IMR-90 (cell line): ENCODE measurements at regions not wholly inside any gene's neighbourhood (a gene's known extent, or its start where the extent isn't known, plus 50 kb on each side); places are given as distances from the start of the nearest gene placed in this dataset.

Experiments used
- BHLHE40 ChIP-seq: fragments of 150-350 bp; IDR thresholded peaks from 2 replicates; pipeline ENCODE4 v1.6.1; 2016; ENCODE audit warnings: mild to moderate bottlenecking, low read depth, low read length
- CHD1 ChIP-seq: IDR thresholded peaks from 2 replicates; pipeline ENCODE4 v1.6.1; 2012; ENCODE audit warnings: low read depth, low read length, improper control_type of control experiment
- CTCF ChIP-seq: conservative IDR thresholded peaks from 2 replicates; pipeline ENCODE4 v1.5.1; 2012; ENCODE audit warnings: mild to moderate bottlenecking, low read depth, low read length, improper control_type of control experiment
- MAZ ChIP-seq: IDR thresholded peaks from 2 replicates; pipeline ENCODE4 v1.6.1; 2012; ENCODE audit warnings: low read depth, mild to moderate bottlenecking, low read length, improper control_type of control experiment, moderate library complexity, borderline replicate concordance
- NFE2L2 ChIP-seq: fragments of 150-350 bp; IDR thresholded peaks from 2 replicates; pipeline ENCODE4 v1.6.1; 2016; ENCODE audit warnings: low read depth, mild to moderate bottlenecking, low read length
- POLR2A ChIP-seq: IDR thresholded peaks from 2 replicates; pipeline ENCODE4 v1.6.1; 2012; ENCODE audit warnings: mild to moderate bottlenecking, low read depth, low read length
- RAD21 ChIP-seq: IDR thresholded peaks from 2 replicates; pipeline ENCODE4 v1.6.1; 2012; ENCODE audit warnings: low read length, improper control_type of control experiment
- RFX5 ChIP-seq: IDR thresholded peaks from 2 replicates; pipeline ENCODE4 v1.8.0; 2012; ENCODE audit warnings: low read depth, mild to moderate bottlenecking, low read length, moderate library complexity

GRCh38 chr6:21348146-21348503 lies 245.4 kb upstream of the SOX4 start:
- no peak for TF ChIP-seq CTCF
- TF ChIP-seq POLR2A = no peak
- no peak for TF ChIP-seq MAZ
- TF ChIP-seq BHLHE40 = no peak
- TF ChIP-seq RAD21 = no peak
- TF ChIP-seq CHD1 = no peak
- TF ChIP-seq NFE2L2 = no peak
- TF ChIP-seq RFX5 = no peak
